ENCODE measurements at regions not wholly inside any gene's neighbourhood (a gene's known extent, or its start where the extent isn't known, plus 50 kb on each side); places are given as distances from the start of the nearest gene placed in this dataset.

DNA sequence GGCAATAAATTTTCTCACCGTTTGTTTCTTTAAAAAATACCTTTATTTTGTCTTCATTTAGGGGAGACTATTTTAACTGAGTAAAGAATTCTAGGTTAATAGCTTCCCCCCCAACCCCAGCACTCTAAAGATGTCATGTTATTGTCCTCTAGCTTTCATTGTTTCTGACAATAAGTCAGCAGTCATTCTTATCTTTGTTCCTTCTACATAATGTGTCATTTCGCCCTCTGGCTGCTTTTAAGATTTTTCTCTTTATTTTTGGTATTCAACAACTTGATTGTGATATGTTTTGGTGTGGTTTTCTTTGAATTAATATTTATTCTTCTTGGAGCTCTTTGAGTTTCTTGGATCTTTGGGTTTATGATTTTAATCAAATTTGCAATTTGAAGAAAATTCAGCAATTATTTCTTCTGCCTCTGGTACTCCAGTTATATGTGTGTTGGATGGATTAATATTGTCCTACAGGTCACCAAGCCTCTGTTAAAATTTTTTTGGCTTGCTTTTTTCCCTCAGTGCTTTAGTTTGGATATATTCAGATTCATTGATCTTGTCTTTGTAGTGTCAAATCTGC, 64.6 kb upstream of the ELN start:
- DNase-seq (ENCODE audit: insufficient read length, low spot score): no peak
- no peak for FAIRE-seq

- FAIRE-seq (no peak), DNase-seq (ENCODE audit: insufficient read length, low spot score) (no peak)
Observed at GRCh38 chr7:73964786-73965185, 63.2 kb upstream of the ELN start.

DNA sequence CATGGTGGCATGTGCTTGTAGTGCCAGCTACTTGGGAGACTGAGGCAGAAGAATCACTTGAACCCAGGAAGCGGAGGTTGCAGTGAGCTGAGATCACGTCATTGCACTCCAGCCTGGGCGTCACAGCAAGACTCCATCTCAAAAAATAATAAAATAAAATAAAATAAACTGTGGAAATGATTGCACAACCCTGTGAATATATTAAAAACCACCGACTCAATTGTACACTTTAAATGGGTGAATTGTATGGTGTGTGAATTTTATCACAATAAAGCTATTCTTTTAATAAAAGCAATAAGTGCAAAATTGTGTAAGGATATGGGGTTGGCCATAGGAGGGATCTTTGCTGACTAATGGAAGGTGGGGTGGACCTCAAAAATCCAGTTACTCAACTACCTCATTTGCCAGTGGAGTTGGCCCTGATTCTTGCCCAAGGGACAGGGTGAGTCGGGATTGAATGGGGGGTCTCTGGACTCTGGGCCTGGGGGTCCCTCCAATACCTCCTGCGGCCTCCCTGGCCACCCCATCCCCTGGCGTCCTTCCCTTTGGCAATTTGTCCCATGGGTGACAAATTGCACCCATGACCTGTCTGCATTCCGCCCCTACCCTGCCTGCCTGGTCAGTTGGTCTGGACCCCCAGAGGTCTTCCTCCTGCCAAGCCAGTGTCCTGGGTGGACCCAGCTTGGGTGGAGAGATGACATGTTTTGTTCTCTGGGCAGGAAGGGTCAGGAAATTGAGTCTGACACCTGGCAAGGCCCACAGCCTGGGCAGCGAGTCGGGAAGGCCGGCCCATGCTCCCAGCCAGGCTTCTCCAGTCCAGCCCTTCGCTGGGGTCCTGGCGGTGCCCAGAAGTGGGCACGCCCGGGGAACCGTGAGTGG, 61.7 kb upstream of the ELN start:
- FAIRE-seq (no peak), DNase-seq (ENCODE audit: insufficient read length, low spot score) (no peak)

- no peak for DNase-seq (ENCODE audit: insufficient read length, low spot score)
- FAIRE-seq: no peak
Observed at GRCh38 chr7:73966941-73967831, 60.8 kb upstream of the ELN start.

DNA sequence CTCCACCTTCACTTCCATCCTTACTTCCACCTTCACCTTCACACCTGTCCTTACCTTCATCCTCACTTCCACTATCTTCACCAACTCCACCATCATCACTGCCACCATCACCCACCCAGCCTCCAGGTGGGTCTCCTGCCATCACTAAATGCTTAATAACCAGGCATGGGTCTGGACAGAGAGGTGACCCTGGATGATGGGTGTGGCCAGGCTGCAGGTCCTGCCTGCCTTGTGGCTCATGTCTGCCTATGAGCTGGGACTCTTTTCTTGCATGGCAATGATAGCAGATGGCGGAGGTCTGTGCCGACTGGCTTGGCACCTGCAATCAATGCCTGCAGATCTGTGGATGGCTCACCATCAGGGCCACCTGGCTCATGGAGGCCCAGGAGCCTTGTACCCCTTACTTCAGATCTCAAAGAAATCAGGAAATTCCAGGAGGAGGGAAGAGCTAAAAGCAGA, 60.1 kb upstream of the ELN start:
- no peak for DNase-seq (ENCODE audit: insufficient read length, low spot score)
- no peak for FAIRE-seq

GRCh38 chr7:73968487-73968886, 59.5 kb upstream of the ELN start:
- no peak for FAIRE-seq

DNA sequence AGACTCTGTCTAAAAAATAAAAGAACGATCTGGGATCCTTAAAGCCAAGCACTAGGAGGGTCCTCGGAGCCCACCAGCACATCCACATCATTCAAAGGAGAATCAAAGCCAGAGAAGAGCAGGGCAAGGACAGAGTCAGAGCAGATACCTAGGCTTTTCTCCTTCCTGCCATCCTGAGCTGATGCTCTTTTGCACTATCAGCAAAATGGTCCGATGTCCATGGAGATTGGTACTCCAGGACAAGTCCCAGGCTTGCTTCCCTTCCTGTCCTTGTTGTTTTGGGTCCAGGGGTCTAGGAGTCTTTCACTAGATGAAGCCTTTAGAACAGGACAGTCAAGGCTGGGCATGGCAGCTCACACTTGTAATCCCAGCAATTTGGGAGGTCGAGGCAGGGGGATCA, 58.0 kb upstream of the ELN start:
- FAIRE-seq: no peak
- DNase-seq (ENCODE audit: insufficient read length, low spot score): no peak

More at GRCh38 chr7:73968487-73968886, 59.5 kb upstream of the ELN start:
- no peak for DNase-seq (ENCODE audit: insufficient read length, low spot score)

- FAIRE-seq: no peak
- DNase-seq (ENCODE audit: insufficient read length, low spot score): no peak
Observed at GRCh38 chr7:73970801-73971229, 57.2 kb upstream of the ELN start.

DNA sequence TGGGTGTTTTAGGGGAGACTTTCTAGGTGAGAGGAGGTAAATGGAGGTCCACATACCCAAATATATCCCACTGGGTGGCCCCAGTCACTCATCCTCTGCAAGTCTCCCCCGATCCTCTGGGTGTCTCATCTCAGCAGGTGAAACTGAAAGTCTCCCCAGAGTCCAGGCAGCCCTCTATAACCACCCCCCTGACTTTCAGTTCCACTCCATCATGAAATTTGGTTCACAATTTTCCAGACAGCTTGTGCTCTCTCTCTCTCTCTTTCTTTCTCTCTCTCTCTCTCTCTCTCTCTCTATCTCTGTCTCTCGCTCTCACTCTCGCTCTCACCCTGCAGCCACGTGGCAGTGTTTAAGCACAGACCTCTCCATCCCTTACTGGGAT, 56.7 kb upstream of the ELN start:
- peak; percentile 71 for DNase-seq (ENCODE audit: insufficient read length, low spot score)
- peak; percentile 84 for FAIRE-seq

DNA sequence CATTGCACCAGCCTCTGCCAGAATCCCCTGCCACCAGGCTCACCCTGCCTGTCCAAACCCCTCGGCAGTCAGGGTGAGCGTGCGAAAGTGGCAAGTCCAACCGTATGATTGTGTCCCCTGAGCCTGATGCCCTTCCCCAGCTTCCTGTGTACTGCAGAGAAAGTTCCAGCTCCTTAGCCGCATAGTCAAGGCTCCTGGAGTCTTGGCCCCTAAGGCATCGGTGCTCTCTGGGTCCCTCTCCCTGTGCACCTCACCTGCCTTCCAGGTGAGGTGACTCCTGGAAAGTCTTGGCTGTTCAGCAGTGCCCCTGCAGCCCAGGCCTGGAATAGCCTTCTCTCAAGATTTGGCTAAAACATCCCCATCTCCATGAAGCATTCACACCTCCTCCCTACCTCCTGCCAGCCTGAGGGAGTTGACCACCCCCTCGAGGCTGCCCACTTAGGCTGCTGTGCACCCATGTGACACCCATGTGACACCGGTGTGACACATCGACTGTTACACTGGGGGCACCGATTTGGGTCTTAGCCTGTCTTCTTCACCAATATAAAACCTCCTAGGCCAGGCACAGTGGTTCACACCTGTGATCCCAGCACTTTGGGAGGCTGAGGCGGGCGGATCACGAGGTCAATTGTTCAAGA, 56.1 kb upstream of the ELN start:
- DNase-seq (ENCODE audit: insufficient read length, low spot score): no peak
- no peak for FAIRE-seq

- FAIRE-seq: no peak
- DNase-seq (ENCODE audit: insufficient read length, low spot score): no peak
Observed at GRCh38 chr7:73972614-73973013, 55.4 kb upstream of the ELN start.

DNA sequence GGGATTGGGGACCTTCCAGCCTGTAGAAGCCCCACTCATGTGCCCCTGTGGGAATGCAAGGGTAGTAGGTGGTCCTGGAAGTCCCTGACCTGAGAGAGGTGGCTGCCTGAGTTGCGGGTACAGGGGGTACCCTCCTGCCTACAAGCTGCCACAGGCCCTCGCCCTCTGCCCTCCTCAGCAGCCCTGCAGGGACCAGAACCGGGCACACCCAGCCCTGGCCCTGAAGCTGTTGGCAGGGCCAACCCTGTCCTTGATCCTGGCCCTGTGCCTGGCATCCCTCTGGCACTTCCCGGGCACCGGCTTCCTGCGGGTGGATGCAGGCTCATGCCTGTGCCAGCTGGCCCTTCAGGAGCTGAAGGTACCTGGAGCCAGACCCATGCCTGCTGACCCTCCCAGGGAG, 54.9 kb upstream of the ELN start:
- FAIRE-seq: no peak

GRCh38 chr7:73974101-73974947, 53.6 kb upstream of the ELN start:
- no peak for FAIRE-seq
- DNase-seq (ENCODE audit: insufficient read length, low spot score): no peak

More for the DNA sequence above, 54.9 kb upstream of the ELN start:
- DNase-seq (ENCODE audit: insufficient read length, low spot score): no peak

- DNase-seq (ENCODE audit: insufficient read length, low spot score) (no peak), FAIRE-seq (no peak)
Observed at GRCh38 chr7:73974948-73975926, 52.7 kb upstream of the ELN start.

GRCh38 chr7:73976761-73977618, 51.0 kb upstream of the ELN start:
- FAIRE-seq (no peak), DNase-seq (ENCODE audit: insufficient read length, low spot score) (no peak)

DNA sequence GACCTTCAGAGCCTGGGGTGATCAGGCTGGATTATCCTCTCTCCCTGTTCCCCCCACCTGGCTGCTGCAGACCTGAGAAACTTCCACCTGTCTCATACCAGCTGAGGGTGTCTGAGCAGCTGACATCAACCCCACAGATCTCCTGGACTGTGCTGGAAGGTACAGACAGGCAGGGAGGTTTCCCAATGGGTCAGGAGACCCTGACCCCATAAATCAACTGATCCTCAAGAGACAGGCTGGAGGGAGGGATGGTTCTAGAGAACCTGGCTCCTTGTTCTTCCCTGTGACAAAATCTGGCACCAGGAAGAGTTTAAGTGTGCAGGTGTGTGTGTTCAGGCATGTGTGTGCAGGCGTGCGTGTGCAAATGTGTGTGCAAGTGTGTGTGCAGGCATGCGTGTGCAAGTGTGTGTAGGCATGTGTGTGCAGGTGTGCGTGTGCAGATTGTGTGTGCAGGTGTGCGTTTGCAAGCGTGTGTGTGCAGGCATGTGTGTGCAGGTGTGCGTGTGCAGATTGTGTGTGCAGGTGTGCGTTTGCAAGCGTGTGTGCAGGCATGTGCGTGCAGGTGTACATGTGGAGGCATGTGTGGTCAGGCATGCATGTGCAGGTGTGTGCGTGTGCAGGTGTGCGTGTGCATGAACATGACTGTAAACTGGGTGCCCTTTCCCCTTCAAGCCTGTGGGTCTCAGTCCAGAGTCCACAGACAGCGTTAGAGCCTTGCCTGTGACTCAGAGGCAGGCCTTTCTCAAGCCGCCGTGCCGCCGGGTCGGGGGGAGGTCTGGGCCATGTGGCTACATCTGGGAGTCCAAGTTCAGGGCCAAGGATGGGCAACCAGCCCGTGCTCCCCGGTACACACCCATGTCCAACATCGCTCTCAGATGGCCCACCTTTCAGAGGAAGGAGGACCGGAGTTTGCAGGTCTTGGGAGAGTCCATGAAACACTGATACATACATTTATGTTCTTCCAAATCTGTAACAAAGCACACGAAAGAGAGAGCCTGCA, 50.1 kb upstream of the ELN start:
- DNase-seq (ENCODE audit: insufficient read length, low spot score) (no peak), FAIRE-seq (no peak)
